ENCODE measurements at regions not wholly inside any gene's neighbourhood (a gene's known extent, or its start where the extent isn't known, plus 50 kb on each side); places are given as distances from the start of the nearest gene placed in this dataset.

- peaks cover 5% of the 10 kb centered on the region for H3K9me3 Mint-ChIP-seq
- no peak overlapping the region for H3K4me3 Mint-ChIP-seq
- no peaks in the 10 kb centered on the region for H3K27me3 Mint-ChIP-seq
- H3K4me1 Mint-ChIP-seq: no peaks in the 10 kb centered on the region
- H3K36me3 Mint-ChIP-seq: no peaks in the 10 kb centered on the region
- no peak overlapping the region for H3K27ac Mint-ChIP-seq
Observed at GRCh38 chr4:34633241-34633640, 1611.1 kb downstream of the ARAP2 start.

GRCh38 chr4:34636623-34637022 lies 1607.7 kb downstream of the ARAP2 start:
- Mint-ChIP-seq H3K27ac (no peak overlapping the region), H3K27me3 (no peaks in the 10 kb centered on the region), H3K4me3 (no peak overlapping the region), H3K9me3 (peaks cover 16% of the 10 kb centered on the region), H3K4me1 (no peaks in the 10 kb centered on the region), H3K36me3 (no peaks in the 10 kb centered on the region)

DNA sequence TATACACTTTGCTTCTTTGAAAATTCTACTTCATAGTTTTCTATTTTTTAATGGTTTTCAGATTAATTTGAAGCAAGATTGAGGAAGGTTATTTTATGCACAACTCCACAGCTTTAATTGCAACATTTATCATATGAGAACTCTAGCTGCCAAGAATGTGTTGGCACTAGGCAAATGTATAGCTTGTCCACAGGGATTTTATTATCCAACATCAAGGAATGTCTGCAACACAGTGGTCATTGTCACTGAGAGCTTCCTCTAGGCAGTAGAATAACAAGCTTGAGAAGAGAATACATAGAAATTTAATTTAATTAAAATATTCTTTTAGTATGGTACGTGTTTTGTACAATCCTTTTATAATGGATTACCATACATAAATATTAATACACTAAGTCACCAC lies 1600.8 kb downstream of the ARAP2 start:
- Mint-ChIP-seq H3K36me3 (no peaks in the 10 kb centered on the region), H3K9me3 (peaks cover 31% of the 10 kb centered on the region), H3K4me1 (no peaks in the 10 kb centered on the region)

DNA sequence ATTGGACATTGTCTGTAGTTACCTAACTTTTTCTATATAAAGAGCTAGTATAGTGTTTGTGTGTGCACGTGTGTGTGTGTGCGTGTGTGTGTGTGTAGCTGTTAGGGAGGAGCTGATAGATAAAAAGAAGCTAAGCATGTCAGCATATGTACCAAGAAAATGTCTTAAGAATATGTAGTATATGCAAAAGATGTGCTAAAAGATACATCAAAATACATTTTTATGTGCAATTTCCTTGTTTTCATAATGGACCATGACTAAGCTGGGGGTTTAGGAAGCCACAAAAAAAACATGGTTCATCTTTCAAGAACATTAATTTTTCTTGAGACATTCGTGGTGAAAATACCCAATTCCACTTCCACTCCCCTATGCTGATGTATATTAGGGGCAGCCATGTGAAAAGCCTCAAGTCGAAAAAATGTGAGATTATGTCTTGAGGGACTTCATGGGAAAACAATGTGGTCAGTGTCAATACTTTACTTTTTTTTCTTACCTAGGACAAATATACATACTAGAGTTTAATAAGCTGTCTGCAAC lies 1599.7 kb downstream of the ARAP2 start:
- no peaks in the 10 kb centered on the region for H3K27me3 Mint-ChIP-seq
- no peaks in the 10 kb centered on the region for H3K36me3 Mint-ChIP-seq
- peaks cover 33% of the 10 kb centered on the region for H3K9me3 Mint-ChIP-seq
- no peaks in the 10 kb centered on the region for H3K4me1 Mint-ChIP-seq
- H3K4me3 Mint-ChIP-seq: no peak overlapping the region
- H3K27ac Mint-ChIP-seq: no peak overlapping the region

More for the DNA sequence above, 1600.8 kb downstream of the ARAP2 start:
- Mint-ChIP-seq H3K27ac (no peak overlapping the region), H3K27me3 (no peaks in the 10 kb centered on the region), H3K4me3 (no peak overlapping the region)

- no peak overlapping the region for H3K27ac Mint-ChIP-seq
- H3K4me1 Mint-ChIP-seq: no peaks in the 10 kb centered on the region
- H3K36me3 Mint-ChIP-seq: no peaks in the 10 kb centered on the region
- H3K9me3 Mint-ChIP-seq: peaks cover 12% of the 10 kb centered on the region
- H3K4me3 Mint-ChIP-seq: no peak overlapping the region
- no peaks in the 10 kb centered on the region for H3K27me3 Mint-ChIP-seq
Observed at GRCh38 chr4:34649716-34650115, 1594.6 kb downstream of the ARAP2 start.

- Mint-ChIP-seq H3K27me3 (no peaks in the 10 kb centered on the region), H3K36me3 (no peaks in the 10 kb centered on the region), H3K9me3 (peaks cover 7% of the 10 kb centered on the region), H3K4me1 (no peaks in the 10 kb centered on the region), H3K4me3 (no peak overlapping the region), H3K27ac (no peak overlapping the region)
Observed at GRCh38 chr4:34664051-34664450, 1580.3 kb downstream of the ARAP2 start.

DNA sequence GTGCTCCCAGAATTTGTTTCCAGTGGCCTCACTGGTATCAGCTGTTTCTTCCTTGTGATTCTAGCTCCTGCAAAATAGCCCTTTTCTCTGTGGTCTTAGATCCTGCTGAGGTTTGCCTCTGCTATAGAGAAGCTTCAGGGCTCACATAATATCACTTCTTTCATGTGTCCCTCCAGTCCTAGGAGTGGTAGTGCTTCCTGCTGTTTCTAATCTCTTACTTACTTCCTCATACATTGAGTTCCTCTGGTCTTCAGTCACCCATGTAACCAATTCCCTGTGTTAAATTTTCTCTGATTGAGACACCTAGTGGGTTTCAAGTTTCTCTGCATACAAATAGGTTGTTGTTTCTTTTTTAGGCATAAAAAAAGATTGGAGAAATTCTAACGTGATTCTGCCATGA lies 1567.9 kb downstream of the ARAP2 start:
- Mint-ChIP-seq H3K4me3 (no peak overlapping the region), H3K36me3 (no peaks in the 10 kb centered on the region), H3K27ac (no peak overlapping the region), H3K9me3 (peaks cover 17% of the 10 kb centered on the region), H3K27me3 (no peaks in the 10 kb centered on the region), H3K4me1 (no peaks in the 10 kb centered on the region)

GRCh38 chr4:34678431-34678830 lies 1565.9 kb downstream of the ARAP2 start:
- Mint-ChIP-seq H3K36me3 (no peaks in the 10 kb centered on the region), H3K27ac (no peak overlapping the region), H3K4me1 (no peaks in the 10 kb centered on the region), H3K9me3 (peaks cover 4% of the 10 kb centered on the region), H3K4me3 (no peak overlapping the region), H3K27me3 (no peaks in the 10 kb centered on the region)

- no peaks in the 10 kb centered on the region for H3K27me3 Mint-ChIP-seq
- H3K27ac Mint-ChIP-seq: no peak overlapping the region
- no peak overlapping the region for H3K4me3 Mint-ChIP-seq
Observed at GRCh38 chr4:34679228-34679627, 1565.1 kb downstream of the ARAP2 start.

DNA sequence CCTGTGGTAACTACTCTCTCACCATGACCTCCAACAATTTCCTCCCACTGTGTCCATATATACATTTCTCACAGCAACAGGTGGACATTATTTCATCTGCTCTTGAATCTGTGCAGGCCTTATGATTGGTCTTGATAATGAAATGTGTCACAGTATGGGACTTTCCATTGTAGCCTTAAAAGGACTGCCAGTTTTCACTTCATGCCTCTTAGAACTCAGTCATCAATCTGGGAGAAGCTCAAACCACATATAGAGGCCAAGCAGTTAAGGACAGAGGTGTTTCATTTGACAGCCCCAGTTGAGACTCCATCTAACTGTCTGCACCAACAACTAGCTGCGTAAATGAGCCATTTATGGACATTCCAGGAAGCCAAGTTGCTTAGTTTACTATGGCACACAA lies 1534.8 kb downstream of the ARAP2 start:
- Mint-ChIP-seq H3K9me3 (peaks cover 18% of the 10 kb centered on the region), H3K36me3 (no peaks in the 10 kb centered on the region), H3K27ac (no peak overlapping the region), H3K4me1 (no peaks in the 10 kb centered on the region), H3K4me3 (no peak overlapping the region), H3K27me3 (no peaks in the 10 kb centered on the region)

More at GRCh38 chr4:34679228-34679627, 1565.1 kb downstream of the ARAP2 start:
- Mint-ChIP-seq H3K36me3 (no peaks in the 10 kb centered on the region), H3K9me3 (peaks cover 4% of the 10 kb centered on the region), H3K4me1 (no peaks in the 10 kb centered on the region)

DNA sequence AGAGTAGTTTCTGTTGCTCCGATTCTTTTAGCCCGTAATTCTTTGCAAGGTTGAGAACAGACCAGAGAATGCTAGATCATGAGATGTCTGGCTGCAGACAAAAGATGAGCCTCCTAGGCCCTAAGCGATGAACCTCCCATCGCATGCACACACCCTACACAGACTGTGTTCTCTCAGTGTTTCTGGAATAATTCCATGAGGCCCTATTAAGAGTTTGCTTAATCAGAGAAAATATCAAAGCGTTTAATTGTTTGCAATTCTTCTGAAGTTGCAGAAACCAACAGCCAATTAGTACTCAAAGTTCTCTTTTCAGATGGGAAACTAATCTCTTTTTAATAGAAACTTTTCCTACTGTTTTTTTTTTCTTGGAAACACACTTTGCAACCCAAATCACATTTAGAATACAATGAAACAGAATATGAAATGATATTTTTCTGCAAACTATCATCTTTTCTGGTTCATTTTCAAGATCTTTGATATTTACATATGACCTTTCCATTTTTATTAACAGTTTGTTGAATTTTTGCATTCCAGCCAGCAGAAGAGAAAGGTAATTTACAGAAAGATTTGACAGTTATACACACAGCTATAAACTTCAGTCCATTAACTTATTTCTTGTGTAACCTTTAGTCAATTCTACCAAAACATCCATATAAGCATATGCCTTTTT lies 1525.6 kb downstream of the ARAP2 start:
- Mint-ChIP-seq H3K9me3 (no peaks in the 10 kb centered on the region), H3K4me1 (no peaks in the 10 kb centered on the region), H3K27ac (no peak overlapping the region), H3K4me3 (no peak overlapping the region), H3K36me3 (no peaks in the 10 kb centered on the region), H3K27me3 (no peaks in the 10 kb centered on the region)

GRCh38 chr4:34720571-34720970 lies 1523.7 kb downstream of the ARAP2 start:
- H3K27ac Mint-ChIP-seq: no peak overlapping the region
- no peaks in the 10 kb centered on the region for H3K27me3 Mint-ChIP-seq
- no peaks in the 10 kb centered on the region for H3K36me3 Mint-ChIP-seq
- H3K4me3 Mint-ChIP-seq: no peak overlapping the region
- no peaks in the 10 kb centered on the region for H3K4me1 Mint-ChIP-seq
- no peaks in the 10 kb centered on the region for H3K9me3 Mint-ChIP-seq

- Mint-ChIP-seq H3K9me3 (no peaks in the 10 kb centered on the region), H3K36me3 (no peaks in the 10 kb centered on the region), H3K27ac (no peak overlapping the region), H3K27me3 (no peaks in the 10 kb centered on the region), H3K4me1 (no peaks in the 10 kb centered on the region), H3K4me3 (no peak overlapping the region)
Observed at GRCh38 chr4:34721835-34722234, 1522.5 kb downstream of the ARAP2 start.

DNA sequence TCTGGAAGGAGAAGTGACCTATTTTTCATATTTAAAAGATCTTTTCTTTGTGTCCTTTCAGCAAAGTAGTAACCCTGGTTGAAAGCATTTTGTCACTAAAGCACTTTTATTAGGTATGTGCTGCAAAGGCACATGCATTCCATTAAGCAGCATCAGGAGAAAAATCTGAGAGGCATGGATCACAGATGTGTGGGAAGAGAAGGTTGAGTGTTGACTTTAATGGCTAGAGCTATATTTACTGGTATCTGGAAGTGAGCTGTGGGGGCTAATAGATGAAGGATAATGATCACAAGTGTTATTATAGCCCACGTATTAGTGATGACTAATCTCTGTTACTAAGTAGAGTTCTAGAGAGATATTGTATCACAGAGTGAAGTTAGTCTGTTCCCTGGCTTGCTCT lies 1520.7 kb downstream of the ARAP2 start:
- no peak overlapping the region for H3K27ac Mint-ChIP-seq
- H3K4me1 Mint-ChIP-seq: no peaks in the 10 kb centered on the region
- H3K4me3 Mint-ChIP-seq: no peak overlapping the region
- H3K27me3 Mint-ChIP-seq: no peaks in the 10 kb centered on the region
- no peaks in the 10 kb centered on the region for H3K36me3 Mint-ChIP-seq
- H3K9me3 Mint-ChIP-seq: no peaks in the 10 kb centered on the region

DNA sequence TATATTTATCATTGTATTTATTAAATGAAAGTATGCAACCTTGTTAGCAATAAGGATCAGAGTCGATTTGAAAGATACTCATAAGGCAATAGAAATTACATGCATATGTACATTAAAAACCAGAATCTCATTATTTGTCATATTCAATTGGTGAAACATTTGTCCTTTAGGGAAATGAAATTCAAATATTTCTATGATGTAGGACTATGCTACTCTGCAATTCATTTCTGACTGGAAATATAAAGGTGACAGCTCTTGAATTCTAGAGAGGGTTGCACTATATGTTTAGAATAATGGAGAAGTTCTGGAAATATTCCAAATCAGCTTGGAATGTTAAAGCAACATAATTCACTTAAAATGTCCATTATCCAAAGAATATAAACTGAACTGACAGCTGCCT lies 1519.8 kb downstream of the ARAP2 start:
- no peaks in the 10 kb centered on the region for H3K4me1 Mint-ChIP-seq
- no peaks in the 10 kb centered on the region for H3K36me3 Mint-ChIP-seq
- no peak overlapping the region for H3K4me3 Mint-ChIP-seq
- H3K27me3 Mint-ChIP-seq: no peaks in the 10 kb centered on the region
- H3K9me3 Mint-ChIP-seq: no peaks in the 10 kb centered on the region
- no peak overlapping the region for H3K27ac Mint-ChIP-seq

DNA sequence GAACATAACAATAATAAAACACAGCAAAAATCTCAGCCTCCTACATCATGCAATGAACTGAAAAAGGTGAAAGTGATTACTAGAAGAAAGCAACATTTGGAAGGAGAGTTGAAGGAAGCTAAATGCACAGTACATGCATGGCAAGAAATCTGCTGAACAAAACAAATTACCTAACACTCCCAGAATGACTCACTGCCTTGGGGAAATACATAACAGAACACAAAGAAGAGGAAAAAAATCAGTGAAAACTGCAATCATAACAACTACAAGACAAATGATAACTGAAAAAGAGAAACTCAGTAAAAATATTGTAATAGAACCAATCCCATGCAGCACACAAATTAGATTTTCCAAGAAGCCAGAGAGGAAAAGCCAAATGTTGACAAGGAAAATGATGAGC lies 1513.2 kb downstream of the ARAP2 start:
- Mint-ChIP-seq H3K4me1 (no peaks in the 10 kb centered on the region), H3K4me3 (no peak overlapping the region), H3K9me3 (no peaks in the 10 kb centered on the region), H3K36me3 (no peaks in the 10 kb centered on the region), H3K27me3 (no peaks in the 10 kb centered on the region), H3K27ac (no peak overlapping the region)

All from activated naive CD4-positive, alpha-beta T cell treated with anti-CD3 and anti-CD28 coated beads, Interleukin-2, amount 50 U/mL, for 24 hours (primary cell).